BLaER1 treated with 17β-estradiol and CSF1 and Interleukin-3, amounts not matched to agents 10 nM and 100 nM (cell line): ENCODE measurements at regions not wholly inside any gene's neighbourhood (a gene's known extent, or its start where the extent isn't known, plus 50 kb on each side); places are given as distances from the start of the nearest gene placed in this dataset.
"Not testable (repeated sequence)": the region's sequence is repeated elsewhere in the genome, so short reads cannot be mapped to it uniquely, and the experiment has no call there.

Source experiments
- H3K27ac ChIP-seq, 11 experiments: shearing (Covaris generic); formaldehyde crosslinking; 2 replicates each; pipeline ENCODE4 v1.8.1; 2022
- H3K27me3 ChIP-seq, 11 experiments: shearing (Covaris generic); formaldehyde crosslinking; 2 replicates each; pipeline ENCODE4 v1.8.1; 2022
- H3K36me3 ChIP-seq, 11 experiments: shearing (Covaris generic); formaldehyde crosslinking; 2 replicates each; pipeline ENCODE4 v1.8.1; 2022
- H3K4me1 ChIP-seq, 10 experiments: shearing (Covaris generic); formaldehyde crosslinking; 2 replicates each; pipeline ENCODE4 v1.8.1; 2022
- H3K4me2 ChIP-seq, 11 experiments: shearing (Covaris generic); formaldehyde crosslinking; 2 replicates each; pipeline ENCODE4 v1.8.1; 2022
- H3K4me3 ChIP-seq, 10 experiments: shearing (Covaris generic); formaldehyde crosslinking; 2 replicates each; pipeline ENCODE4 v1.8.1; 2022
- H3K9ac ChIP-seq, 11 experiments: shearing (Covaris generic); formaldehyde crosslinking; 2 replicates each; pipeline ENCODE4 v1.8.1; 2022
- H3K9me3 ChIP-seq, 11 experiments: shearing (Covaris generic); formaldehyde crosslinking; replicated peaks in 1 of 11; 2 replicates each; pipeline ENCODE4 v1.8.1; 2022
- H4K20me1 ChIP-seq, 11 experiments: shearing (Covaris generic); formaldehyde crosslinking; 2 replicates each; pipeline ENCODE4 v1.8.1; 2022
- Cebpa-rat ChIP-seq, 11 experiments: shearing (Covaris generic); IDR thresholded peaks; 2 replicates each; pipeline ENCODE4 v1.8.1; 2022

DNA sequence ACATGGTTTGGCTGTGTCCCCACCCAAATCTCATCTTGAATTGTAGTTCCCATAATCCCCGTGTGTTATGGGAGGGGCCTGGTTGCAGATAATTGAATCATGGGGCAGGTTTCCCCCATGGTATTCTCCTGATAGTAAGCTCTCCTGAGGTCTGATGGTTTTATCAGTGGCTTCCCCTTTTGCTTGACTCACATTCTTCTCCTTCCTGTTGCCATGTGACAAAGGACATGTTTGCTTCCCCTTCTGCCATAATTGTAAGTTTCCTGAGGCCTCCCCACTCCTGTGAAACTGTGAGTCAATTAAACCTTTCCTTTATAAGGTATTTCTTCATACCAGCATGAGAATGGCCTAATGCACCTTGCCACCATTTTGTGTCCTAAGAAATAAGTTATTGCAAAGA is 415.0 kb downstream of the COL11A1 start:
- Histone ChIP-seq H3K4me2 (no peak overlapping the region), H3K27ac (no peak overlapping the region), H4K20me1 (no peaks in the 10 kb centered on the region), H3K9ac (no peak overlapping the region), H3K4me1 (peaks cover 0 to 6% (median 0%) of the 10 kb centered on the region in 10 experiments; a peak in 7 of 20 replicates), H3K36me3 (no peaks in the 10 kb centered on the region), H3K27me3 (no peaks in the 10 kb centered on the region), H3K9me3 (peaks cover 28 to 45% (median 37%) of the 10 kb centered on the region in 11 experiments), H3K4me3 (no peak overlapping the region)
- TF ChIP-seq Cebpa-rat (IDR thresholded peaks at IDR 0.05) = no peak

DNA sequence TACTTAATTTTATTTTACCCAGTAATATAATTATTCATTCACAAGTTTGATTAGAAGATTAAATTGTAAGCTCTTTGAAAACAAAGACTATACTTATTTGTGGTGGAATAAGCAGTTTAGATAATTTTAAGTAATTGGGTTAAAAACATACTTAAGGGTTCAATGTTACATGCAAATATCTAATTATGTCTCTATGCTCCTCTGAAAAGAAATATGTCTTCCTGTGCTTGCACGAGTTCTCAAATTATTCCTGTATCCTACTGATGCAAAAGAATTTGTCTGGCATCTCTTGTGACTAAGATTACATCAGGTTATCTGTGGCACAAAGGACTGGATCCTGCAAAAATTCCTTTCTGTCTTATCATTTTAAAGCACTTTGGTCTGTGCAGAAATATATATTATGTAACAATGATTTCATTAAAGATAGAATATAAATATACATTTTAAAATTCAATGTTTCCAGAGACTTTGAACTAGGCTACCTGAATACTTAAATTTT is 416.7 kb downstream of the COL11A1 start:
- H3K36me3 ChIP-seq = no peaks in the 10 kb centered on the region
- H3K9me3 ChIP-seq = peaks cover 28 to 48% (median 37%) of the 10 kb centered on the region in 11 experiments
- no peaks in the 10 kb centered on the region for H4K20me1 ChIP-seq
- no peak overlapping the region for H3K9ac ChIP-seq
- no peak overlapping the region for H3K27ac ChIP-seq
- H3K27me3 ChIP-seq = no peaks in the 10 kb centered on the region
- no peak overlapping the region for H3K4me3 ChIP-seq
- TF ChIP-seq Cebpa-rat (IDR thresholded peaks at IDR 0.05) = no peak
- no peak overlapping the region for H3K4me2 ChIP-seq
- H3K4me1 ChIP-seq = peaks cover 5 to 20% (median 14%) of the 10 kb centered on the region in 10 experiments; a peak in 15 of 20 replicates

DNA sequence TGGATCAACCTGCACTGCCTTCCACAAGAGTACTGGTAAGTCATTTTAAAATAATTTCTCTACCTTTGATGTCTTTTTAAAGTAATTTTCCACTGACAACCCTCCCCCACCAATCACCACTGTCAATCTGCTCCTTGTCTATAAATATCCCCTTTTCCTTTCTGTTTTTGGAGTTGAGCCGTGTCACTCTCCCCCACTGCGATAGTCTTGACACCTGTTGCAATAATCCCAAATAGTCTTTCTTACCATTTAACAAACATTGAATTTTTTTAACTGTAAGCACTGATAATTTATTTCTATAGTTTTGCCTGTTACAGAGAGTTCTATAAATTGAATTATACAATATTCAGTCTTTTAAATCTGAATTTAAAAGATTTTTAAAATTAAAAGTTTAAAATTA is 420.9 kb downstream of the COL11A1 start:
- no peaks in the 10 kb centered on the region for H3K36me3 ChIP-seq
- H3K4me1 ChIP-seq = peaks cover 5 to 23% (median 16%) of the 10 kb centered on the region in 10 experiments; a peak in 15 of 20 replicates
- no peaks in the 10 kb centered on the region for H3K27me3 ChIP-seq
- peak overlapping the region in 10 of 11 experiments; percentile 3 to 75 (median 52); a peak in 17 of 22 replicates for H3K4me2 ChIP-seq
- H3K4me3 ChIP-seq = no peak overlapping the region
- TF ChIP-seq Cebpa-rat (IDR thresholded peaks at IDR 0.05) = no peak
- H3K9me3 ChIP-seq = peaks cover 8 to 26% (median 14%) of the 10 kb centered on the region in 11 experiments; a peak in 17 of 22 replicates
- H4K20me1 ChIP-seq = no peaks in the 10 kb centered on the region
- no peak overlapping the region for H3K27ac ChIP-seq
- no peak overlapping the region for H3K9ac ChIP-seq

DNA sequence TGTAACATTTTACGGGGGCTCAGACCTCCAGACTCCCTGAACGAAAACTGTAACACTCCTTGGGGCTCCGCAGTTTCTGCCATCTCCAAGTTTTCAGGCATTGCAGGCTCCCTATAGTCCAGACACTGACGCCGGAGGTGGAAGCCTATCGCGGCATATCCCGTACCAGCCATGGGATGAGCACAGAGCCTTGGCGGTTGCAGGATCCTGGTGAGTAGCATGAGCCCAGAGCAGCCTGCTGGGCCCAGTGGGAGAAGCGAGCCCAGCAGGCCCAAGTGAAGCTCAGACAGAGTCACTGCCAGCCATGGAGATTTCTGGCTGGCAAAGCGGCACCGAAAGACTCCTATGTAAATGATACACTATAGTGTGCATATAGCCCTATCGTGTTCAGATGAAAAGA is 446.8 kb downstream of the COL11A1 start:
- no peaks in the 10 kb centered on the region for H4K20me1 ChIP-seq
- TF ChIP-seq Cebpa-rat (IDR thresholded peaks at IDR 0.05) = no peak
- H3K9ac ChIP-seq = no peak overlapping the region
- H3K27ac ChIP-seq = no peak overlapping the region
- H3K4me1 ChIP-seq = no peaks in the 10 kb centered on the region
- peaks cover 12 to 30% (median 18%) of the 10 kb centered on the region in 11 experiments for H3K9me3 ChIP-seq
- no peaks in the 10 kb centered on the region for H3K36me3 ChIP-seq
- no peaks in the 10 kb centered on the region for H3K27me3 ChIP-seq
- no peak overlapping the region for H3K4me3 ChIP-seq
- H3K4me2 ChIP-seq = no peak overlapping the region

DNA sequence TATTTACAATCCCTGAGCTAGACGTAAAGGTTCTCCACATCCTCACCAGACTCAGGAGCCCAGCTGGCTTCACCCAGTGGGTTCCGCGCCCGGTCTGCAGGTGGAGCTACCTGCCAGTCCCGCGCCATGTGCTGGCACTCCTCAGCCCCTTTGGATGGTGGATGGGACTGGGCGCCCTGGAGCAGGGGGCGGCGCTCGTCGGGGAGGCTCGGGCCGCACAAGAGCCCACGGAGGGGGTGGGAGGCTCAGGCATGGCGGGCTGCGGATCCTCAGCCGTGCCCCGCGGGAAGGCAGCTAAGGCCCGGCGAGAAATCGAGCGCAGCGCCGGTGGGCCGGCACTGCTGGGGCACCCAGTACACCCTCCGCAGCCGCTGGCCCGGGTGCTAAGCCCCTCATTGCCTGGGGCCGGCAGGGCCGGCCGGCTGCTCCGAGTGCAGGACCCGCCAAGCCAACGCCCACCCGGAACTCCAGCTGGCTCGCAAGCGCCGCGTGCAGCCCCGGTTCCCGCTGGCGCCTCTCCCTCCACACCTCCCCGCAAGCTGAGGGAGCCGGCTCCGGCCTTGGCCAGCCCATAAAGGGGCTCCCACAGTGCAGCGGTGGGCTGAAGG is 448.3 kb downstream of the COL11A1 start:
- H3K4me1 ChIP-seq, H3K27me3 ChIP-seq, H4K20me1 ChIP-seq, H3K27ac ChIP-seq, H3K9ac ChIP-seq, H3K4me3 ChIP-seq, H3K4me2 ChIP-seq, H3K36me3 ChIP-seq: not testable (repeated sequence)
- H3K9me3 ChIP-seq = peaks cover 12 to 30% (median 18%) of the 10 kb centered on the region in 11 experiments

DNA sequence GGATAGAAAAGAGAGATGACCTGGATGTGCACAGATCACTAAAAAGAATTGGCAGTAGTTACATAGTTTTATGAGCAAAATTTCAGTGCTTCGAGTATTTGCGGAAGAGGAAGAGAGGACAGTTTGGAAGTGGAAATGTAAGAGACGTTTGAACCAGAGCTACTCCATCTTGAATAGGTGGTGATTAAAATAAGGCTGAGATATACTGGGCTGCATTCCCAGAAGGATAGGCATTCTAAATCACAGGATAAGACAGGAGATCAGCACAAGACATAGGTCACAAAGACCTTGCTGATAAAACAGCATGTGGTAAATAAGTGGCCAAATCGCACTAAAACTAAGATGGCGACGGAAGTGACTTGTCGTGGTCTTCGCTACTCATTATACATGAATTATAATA is 453.3 kb downstream of the COL11A1 start:
- Histone ChIP-seq H3K9ac (no peak overlapping the region), H4K20me1 (no peaks in the 10 kb centered on the region), H3K4me1 (no peaks in the 10 kb centered on the region), H3K27me3 (no peaks in the 10 kb centered on the region), H3K4me3 (no peak overlapping the region), H3K4me2 (no peak overlapping the region), H3K27ac (no peak overlapping the region), H3K36me3 (no peaks in the 10 kb centered on the region), H3K9me3 (peaks cover 5 to 14% (median 6%) of the 10 kb centered on the region in 11 experiments)
- no peak for TF ChIP-seq Cebpa-rat (IDR thresholded peaks at IDR 0.05)

DNA sequence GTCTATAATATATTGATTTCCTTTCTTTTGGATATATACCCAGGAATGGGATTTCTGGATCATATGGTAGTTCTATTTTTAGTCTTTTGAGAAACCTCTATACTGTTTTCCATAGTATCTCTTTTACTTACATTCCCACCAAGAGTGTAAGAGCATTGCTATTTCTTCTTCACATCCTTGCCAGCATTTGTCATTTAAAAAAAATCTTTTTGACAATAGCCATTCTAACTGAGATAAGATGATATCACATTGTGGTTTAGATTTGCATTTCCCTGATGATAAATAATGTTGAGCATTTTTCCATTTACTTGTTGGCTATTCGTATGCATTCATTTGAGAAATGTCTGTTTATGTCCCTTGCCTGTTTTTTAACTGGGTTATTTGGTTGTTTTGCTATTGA is 467.4 kb downstream of the COL11A1 start:
- H3K9me3 ChIP-seq = no peaks in the 10 kb centered on the region
- no peaks in the 10 kb centered on the region for H3K36me3 ChIP-seq
- H3K4me3 ChIP-seq = no peak overlapping the region
- no peaks in the 10 kb centered on the region for H4K20me1 ChIP-seq
- H3K27me3 ChIP-seq = no peaks in the 10 kb centered on the region
- no peak overlapping the region for H3K4me2 ChIP-seq
- H3K27ac ChIP-seq = no peak overlapping the region
- TF ChIP-seq Cebpa-rat (IDR thresholded peaks at IDR 0.05) = no peak
- H3K9ac ChIP-seq = no peak overlapping the region
- no peaks in the 10 kb centered on the region for H3K4me1 ChIP-seq

DNA sequence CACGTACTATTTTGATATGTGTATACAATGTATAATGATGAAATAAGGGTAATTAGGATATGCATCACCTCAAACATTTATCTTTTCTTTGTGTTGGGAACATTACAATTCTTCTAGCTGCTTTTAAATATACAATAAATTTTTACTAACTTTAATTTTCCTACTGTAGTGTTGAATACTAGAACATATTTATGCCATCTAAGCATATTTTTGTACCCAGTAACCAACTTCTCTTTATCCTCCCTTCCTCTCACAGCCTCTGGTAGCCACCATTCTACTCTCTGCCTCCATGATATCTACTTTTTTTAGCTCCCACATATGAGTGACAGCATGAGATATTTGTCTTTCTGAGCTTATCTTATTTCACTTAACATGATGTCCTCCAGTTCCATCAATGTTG is 468.0 kb downstream of the COL11A1 start:
- Histone ChIP-seq H4K20me1 (no peaks in the 10 kb centered on the region), H3K9me3 (no peaks in the 10 kb centered on the region), H3K9ac (no peak overlapping the region), H3K27ac (no peak overlapping the region), H3K4me3 (no peak overlapping the region), H3K4me2 (no peak overlapping the region), H3K4me1 (no peaks in the 10 kb centered on the region), H3K36me3 (no peaks in the 10 kb centered on the region), H3K27me3 (no peaks in the 10 kb centered on the region)
- TF ChIP-seq Cebpa-rat (IDR thresholded peaks at IDR 0.05) = no peak

DNA sequence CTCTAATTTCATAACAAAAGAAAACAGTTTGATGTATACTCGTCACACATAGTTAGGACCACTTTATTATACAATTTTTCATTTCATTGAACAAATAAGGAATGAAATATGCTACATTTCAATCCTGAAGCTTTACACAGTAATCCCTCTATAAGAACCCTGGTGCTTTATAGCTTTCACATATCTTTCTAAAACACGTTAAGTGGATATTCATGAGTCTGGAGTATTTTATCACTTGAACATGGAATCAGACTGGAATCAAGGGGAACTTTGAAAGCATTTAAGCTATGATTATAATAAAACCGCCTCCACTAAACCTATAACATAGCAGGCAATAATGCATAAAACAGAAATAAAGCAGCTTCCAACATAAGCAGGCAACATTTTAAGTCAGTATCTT is 476.6 kb downstream of the COL11A1 start:
- H3K4me3 ChIP-seq = no peak overlapping the region

DNA sequence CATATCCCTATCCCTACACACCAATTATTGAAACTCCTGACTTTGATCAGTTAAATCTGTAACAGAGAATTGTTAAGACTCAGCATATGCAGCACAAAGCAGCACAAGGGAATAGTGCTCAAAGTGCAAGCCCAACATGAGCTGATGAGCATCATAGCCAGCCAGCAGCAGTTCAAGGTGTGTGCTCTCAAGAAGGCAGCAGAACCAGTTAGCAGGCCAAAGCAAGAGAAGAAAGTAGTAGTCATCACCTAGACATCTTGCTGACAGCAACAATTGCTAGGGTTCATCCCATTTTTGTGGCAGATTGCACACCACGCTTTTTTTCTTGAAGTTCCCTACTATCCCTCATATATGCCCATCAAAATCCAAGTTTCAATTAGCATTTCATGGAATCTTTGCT is 478.3 kb downstream of the COL11A1 start:
- Histone ChIP-seq H3K36me3 (no peaks in the 10 kb centered on the region), H3K4me1 (peaks cover 0 to 5% (median 0%) of the 10 kb centered on the region in 10 experiments; a peak in 1 of 20 replicates), H3K27ac (no peak overlapping the region), H3K4me2 (no peak overlapping the region), H4K20me1 (no peaks in the 10 kb centered on the region), H3K9me3 (no peaks in the 10 kb centered on the region), H3K4me3 (no peak overlapping the region), H3K9ac (no peak overlapping the region), H3K27me3 (no peaks in the 10 kb centered on the region)
- TF ChIP-seq Cebpa-rat (IDR thresholded peaks at IDR 0.05) = no peak

More for the DNA sequence above, 476.6 kb downstream of the COL11A1 start:
- no peaks in the 10 kb centered on the region for H3K9me3 ChIP-seq
- peaks cover 0 to 7% (median 0%) of the 10 kb centered on the region in 10 experiments; a peak in 1 of 20 replicates for H3K4me1 ChIP-seq
- no peaks in the 10 kb centered on the region for H3K36me3 ChIP-seq
- no peaks in the 10 kb centered on the region for H4K20me1 ChIP-seq
- H3K4me2 ChIP-seq = no peak overlapping the region
- no peak overlapping the region for H3K9ac ChIP-seq
- TF ChIP-seq Cebpa-rat (IDR thresholded peaks at IDR 0.05) = no peak
- no peaks in the 10 kb centered on the region for H3K27me3 ChIP-seq
- H3K27ac ChIP-seq = no peak overlapping the region
